Uterus (tissue), 2 donors: ENCODE measurements at regions not wholly inside any gene's neighbourhood (a gene's known extent, or its start where the extent isn't known, plus 50 kb on each side); places are given as distances from the start of the nearest gene placed in this dataset.

Experiments
- CTCF ChIP-seq, 4 experiments: fragments of 200-600 bp in 2 of 4; fragments of 450-650 bp in 2 of 4; sonication (generic) in 2 of 4; IDR thresholded peaks; one replicate each; pipeline ENCODE4 v1.5.1; 2016 to 2019; ENCODE audit warnings: antibody characterized with exemption in 4 of 4, mild to moderate bottlenecking in 2 of 4, moderate library complexity in 1 of 4
- POLR2A ChIP-seq, 2 donors: fragments of 450-650 bp; IDR thresholded peaks; one replicate each; pipeline ENCODE4 v1.6.1; 2016; ENCODE audit warnings: antibody characterized with exemption in 2 of 2, mild to moderate bottlenecking in 1 of 2, moderate library complexity in 1 of 2

GRCh38 chr3:36219398-36219797 lies 160.9 kb upstream of the STAC start:
- TF ChIP-seq CTCF (IDR thresholded peaks at IDR 0.05) (no peak), POLR2A (IDR thresholded peaks at IDR 0.05) (no peak)
